GM23338 (cell line): ENCODE measurements at regions not wholly inside any gene's neighbourhood (a gene's known extent, or its start where the extent isn't known, plus 50 kb on each side); places are given as distances from the start of the nearest gene placed in this dataset.

Experiments
- ATAC-seq: fragments of 200-7000 bp; cut with Tn5 transposase; 3 replicates; pipeline ENCODE4 v1.9.1; 2020
- DNase-seq: peaks from one replicate; pipeline ENCODE4 v3.0.0-alpha.2; 2015; ENCODE audit warnings: low spot score
- H2AFZ ChIP-seq: fragments of 200-600 bp; sonication (generic); 2 replicates; pipeline ENCODE4 v1.8.0; 2016; ENCODE audit warnings: antibody characterized with exemption, mild to moderate bottlenecking, moderate library complexity
- H3F3A ChIP-seq: fragments of 200-600 bp; sonication (generic); replicated peaks from 2 replicates; pipeline ENCODE4 v1.8.0; 2017; ENCODE audit warnings: antibody characterized with exemption, mixed run types, low read depth
- H3K27ac ChIP-seq: fragments of 200-600 bp; sonication (generic); 2 replicates; pipeline ENCODE4 v1.6.1; 2016; ENCODE audit warnings: low read depth
- H3K27me3 ChIP-seq: fragments of 200-600 bp; sonication (generic); 2 replicates; pipeline ENCODE4 v1.8.0; 2016; ENCODE audit warnings: mild to moderate bottlenecking, mixed run types, moderate library complexity; ENCODE audit not compliant: insufficient read depth
- H3K36me3 ChIP-seq: fragments of 200-600 bp; sonication (generic); 2 replicates; pipeline ENCODE4 v1.8.0; 2016; ENCODE audit warnings: mild to moderate bottlenecking; ENCODE audit not compliant: insufficient read depth
- H3K4me1 ChIP-seq: fragments of 200-600 bp; sonication (generic); 2 replicates; pipeline ENCODE4 v1.8.0; 2016; ENCODE audit warnings: mild to moderate bottlenecking, moderate library complexity; ENCODE audit not compliant: insufficient read depth
- H3K4me2 ChIP-seq: fragments of 200-600 bp; sonication (generic); 2 replicates; pipeline ENCODE4 v1.7.1; 2017; ENCODE audit warnings: mixed run types
- H3K4me3 ChIP-seq: fragments of 200-600 bp; sonication (generic); 2 replicates; pipeline ENCODE4 v1.6.1; 2016; ENCODE audit warnings: mixed run types
- H3K79me2 ChIP-seq: fragments of 200-600 bp; sonication (generic); replicated peaks from 2 replicates; pipeline ENCODE4 v1.8.0; 2017; ENCODE audit warnings: mild to moderate bottlenecking; ENCODE audit not compliant: insufficient read depth
- H3K9me2 ChIP-seq: fragments of 200-600 bp; sonication (generic); 2 replicates; pipeline ENCODE4 v1.8.0; 2017; ENCODE audit not compliant: insufficient read depth
- H4K20me1 ChIP-seq: fragments of 200-600 bp; sonication (generic); replicated peaks from 2 replicates; pipeline ENCODE4 v1.8.0; 2017; ENCODE audit warnings: mild to moderate bottlenecking; ENCODE audit not compliant: insufficient read depth
- H3K27ac Mint-ChIP-seq: 2 replicates; pipeline ENCODE4 v1.8.0; 2020; ENCODE audit warnings: inconsistent platforms, mild to moderate bottlenecking, moderate library complexity, mixed read lengths
- H3K27me3 Mint-ChIP-seq: 3 replicates; pipeline ENCODE4 v1.8.0; 2022; ENCODE audit warnings: low read depth, mild to moderate bottlenecking, moderate library complexity, mixed read lengths, inconsistent platforms; ENCODE audit not compliant: insufficient read depth, poor library complexity
- H3K36me3 Mint-ChIP-seq: 3 replicates; pipeline ENCODE4 v1.8.0; 2021; ENCODE audit warnings: low read depth, mild to moderate bottlenecking, inconsistent platforms, moderate library complexity, mixed read lengths
- H3K4me1 Mint-ChIP-seq: 3 replicates; pipeline ENCODE4 v1.8.0; 2020; ENCODE audit warnings: mild to moderate bottlenecking, inconsistent platforms, mixed read lengths
- H3K4me3 Mint-ChIP-seq: 3 replicates; pipeline ENCODE4 v1.8.0; 2021; ENCODE audit warnings: moderate library complexity, mild to moderate bottlenecking, inconsistent platforms, mixed read lengths
- H3K9me3 Mint-ChIP-seq: 3 replicates; pipeline ENCODE4 v1.8.0; 2020; ENCODE audit warnings: moderate library complexity, mild to moderate bottlenecking, inconsistent platforms, mixed read lengths
- CREB1 ChIP-seq: fragments of 250-450 bp; sonication (Bioruptor Pico); IDR thresholded peaks from 2 replicates; pipeline ENCODE4 v1.5.0; 2020; ENCODE audit warnings: low read depth, mild to moderate bottlenecking, moderate library complexity
- CTCF ChIP-seq, 2 experiments: fragments of 200-600 bp in 1 of 2; sonication (generic) in 1 of 2; conservative IDR thresholded peaks; 2 replicates each; pipeline versions ENCODE4 v1.5.1 to v1.6.1; 2016 to 2017; ENCODE audit warnings: antibody characterized with exemption in 2 of 2, low read depth in 2 of 2, mild to moderate bottlenecking in 2 of 2, moderate library complexity in 1 of 2
- EZH2phosphoT487 ChIP-seq: fragments of 200-600 bp; sonication (generic); IDR thresholded peaks from one replicate; pipeline ENCODE4 v1.8.1; 2018; ENCODE audit warnings: antibody characterized with exemption; ENCODE audit not compliant: unreplicated experiment
- NANOG ChIP-seq: IDR thresholded peaks from 2 replicates; pipeline ENCODE4 v1.6.1; 2016; ENCODE audit warnings: antibody characterized with exemption, borderline replicate concordance
- REST ChIP-seq: IDR thresholded peaks from one replicate; pipeline ENCODE4 v1.6.1; 2018; ENCODE audit warnings: antibody characterized with exemption; ENCODE audit not compliant: unreplicated experiment
- STAT1 ChIP-seq: IDR thresholded peaks from one replicate; pipeline ENCODE4 v1.6.1; 2016; ENCODE audit warnings: antibody characterized with exemption; ENCODE audit not compliant: unreplicated experiment
- ZNF114 ChIP-seq: fragments of 250-450 bp; sonication (Bioruptor Pico); IDR thresholded peaks from 2 replicates; pipeline ENCODE4 v1.5.0; 2020; ENCODE audit warnings: mild to moderate bottlenecking, moderate library complexity
- ZNF331 ChIP-seq: fragments of 250-450 bp; sonication (Bioruptor Pico); IDR thresholded peaks from 2 replicates; pipeline ENCODE4 v1.5.0; 2020; ENCODE audit warnings: low read depth, mild to moderate bottlenecking, moderate library complexity
- TF ChIP-seq, protein P1 (sequence below): IDR thresholded peaks from 2 replicates; pipeline ENCODE4 v1.6.1; 2016; ENCODE audit warnings: antibody characterized with exemption

GRCh38 chr2:23028106-23028505 lies 356.9 kb upstream of the KLHL29 start:
- Histone ChIP-seq H3K79me2 (no peaks in the 10 kb centered on the region), H2AFZ (0 out of 2 replicates have a peak overlapping the region, but pooled peaks have one; percentile 28), H3K27me3 (no peaks in the 10 kb centered on the region), H3K4me2 (no peak overlapping the region), H3K27ac (no peak overlapping the region), H3K36me3 (no peaks in the 10 kb centered on the region), H4K20me1 (no peaks in the 10 kb centered on the region), H3K4me3 (no peak overlapping the region), H3K9me2 (no peaks in the 10 kb centered on the region), H3K4me1 (no peaks in the 10 kb centered on the region), H3F3A (no peaks in the 10 kb centered on the region)
- no peaks in the 10 kb centered on the region; the same call in 2 of the 3 replicates for H3K36me3 Mint-ChIP-seq
- H3K9me3 Mint-ChIP-seq, result no peaks in the 10 kb centered on the region; the same call in 2 of the 3 replicates
- no peak overlapping the region for H3K27ac Mint-ChIP-seq
- H3K4me1 Mint-ChIP-seq, result peaks cover 12% of the 10 kb centered on the region
- TF ChIP-seq REST (no peak), STAT1 (no peak), CREB1 (CRISPR knock-in tag) (no peak), EZH2phosphoT487 (no peak), ZNF114 (CRISPR knock-in tag) (no peak), NANOG (no peak)
- TF ChIP-seq, protein P1, sequence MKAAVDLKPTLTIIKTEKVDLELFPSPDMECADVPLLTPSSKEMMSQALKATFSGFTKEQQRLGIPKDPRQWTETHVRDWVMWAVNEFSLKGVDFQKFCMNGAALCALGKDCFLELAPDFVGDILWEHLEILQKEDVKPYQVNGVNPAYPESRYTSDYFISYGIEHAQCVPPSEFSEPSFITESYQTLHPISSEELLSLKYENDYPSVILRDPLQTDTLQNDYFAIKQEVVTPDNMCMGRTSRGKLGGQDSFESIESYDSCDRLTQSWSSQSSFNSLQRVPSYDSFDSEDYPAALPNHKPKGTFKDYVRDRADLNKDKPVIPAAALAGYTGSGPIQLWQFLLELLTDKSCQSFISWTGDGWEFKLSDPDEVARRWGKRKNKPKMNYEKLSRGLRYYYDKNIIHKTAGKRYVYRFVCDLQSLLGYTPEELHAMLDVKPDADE, result no peak
- no peak overlapping the region for H3K4me3 Mint-ChIP-seq
- no peak for DNase-seq
- peaks cover 2% of the 10 kb centered on the region for H3K27me3 Mint-ChIP-seq
- ATAC-seq, result no peak

GRCh38 chr2:23029111-23029510 lies 355.9 kb upstream of the KLHL29 start:
- Mint-ChIP-seq H3K27me3 (no peaks in the 10 kb centered on the region), H3K9me3 (no peaks in the 10 kb centered on the region; the same call in 2 of the 3 replicates)
- TF ChIP-seq ZNF331 (CRISPR knock-in tag), result no peak
- TF ChIP-seq CTCF (conservative IDR thresholded peaks at IDR 0.05; ENCODE audit: low read depth in 2 of 2), result no peak
- no peak for TF ChIP-seq REST

More at GRCh38 chr2:23029111-23029510, 355.9 kb upstream of the KLHL29 start:
- DNase-seq (no peak), ATAC-seq (no peak)
- no peaks in the 10 kb centered on the region for H3K4me1 ChIP-seq
- no peaks in the 10 kb centered on the region for H3K79me2 ChIP-seq
- no peak overlapping the region for H3K27ac Mint-ChIP-seq
- no peak overlapping the region for H3K4me3 Mint-ChIP-seq
- no peak overlapping the region for H3K4me3 ChIP-seq
- no peak overlapping the region for H3K4me2 ChIP-seq
- no peaks in the 10 kb centered on the region for H3F3A ChIP-seq
- no peaks in the 10 kb centered on the region for H3K36me3 ChIP-seq
- no peaks in the 10 kb centered on the region for H4K20me1 ChIP-seq
- no peaks in the 10 kb centered on the region for H3K9me2 ChIP-seq
- H3K36me3 Mint-ChIP-seq, result no peaks in the 10 kb centered on the region
- no peaks in the 10 kb centered on the region for H3K27me3 ChIP-seq
- no peak overlapping the region for H3K27ac ChIP-seq
- H2AFZ ChIP-seq, result peak overlapping the region; percentile 83; the same call in 1 of the 2 replicates
- peaks cover 12% of the 10 kb centered on the region for H3K4me1 Mint-ChIP-seq
